ENCODE measurements at regions not wholly inside any gene's neighbourhood (a gene's known extent, or its start where the extent isn't known, plus 50 kb on each side); places are given as distances from the start of the nearest gene placed in this dataset.

GRCh38 chr4:133467290-133467947, 318.3 kb downstream of the PCDH10 start:
- TF ChIP-seq CTCF (IDR thresholded peaks at IDR 0.05) (no peak), POLR2AphosphoS5 (IDR thresholded peaks at IDR 0.05; ENCODE audit: low read depth, low read length) (no peak), SIN3A (IDR thresholded peaks at IDR 0.05; ENCODE audit: borderline replicate concordance, insufficient read depth, low read depth, low read length) (no peak)

Data from Panc1 (cell line).